GM23248 (cell line): ENCODE measurements at regions not wholly inside any gene's neighbourhood (a gene's known extent, or its start where the extent isn't known, plus 50 kb on each side); places are given as distances from the start of the nearest gene placed in this dataset.

Experiments used
- EZH2 ChIP-seq: fragments of 200-600 bp; sonication (generic); IDR thresholded peaks from 2 replicates; pipeline ENCODE4 v1.6.1; 2018; ENCODE audit warnings: antibody characterized with exemption, mild to moderate bottlenecking; ENCODE audit not compliant: insufficient read depth, poor library complexity, severe bottlenecking
- EZH2phosphoT487 ChIP-seq: fragments of 200-600 bp; sonication (generic); IDR thresholded peaks from 2 replicates; pipeline ENCODE4 v1.6.1; 2018; ENCODE audit warnings: antibody characterized with exemption, moderate library complexity, mild to moderate bottlenecking, low read depth; ENCODE audit not compliant: insufficient read depth

GRCh38 chr12:33892425-33892824 is 129.9 kb upstream of the ALG10 start:
- no peak for TF ChIP-seq EZH2
- no peak for TF ChIP-seq EZH2phosphoT487
